ENCODE measurements at regions not wholly inside any gene's neighbourhood (a gene's known extent, or its start where the extent isn't known, plus 50 kb on each side); places are given as distances from the start of the nearest gene placed in this dataset.

GRCh38 chr12:87924149-87924548 lies 105.1 kb downstream of the C12orf50 start:
- TF ChIP-seq CTCF (IDR thresholded peaks at IDR 0.05), result no peak
- no peak for TF ChIP-seq POLR2A (IDR thresholded peaks at IDR 0.05)
